SH-SY5Y (cell line): ENCODE measurements at regions not wholly inside any gene's neighbourhood (a gene's known extent, or its start where the extent isn't known, plus 50 kb on each side); places are given as distances from the start of the nearest gene placed in this dataset.

Experiments
- GATA2 ChIP-seq: IDR thresholded peaks from 2 replicates; pipeline ENCODE4 v1.6.1; 2011; ENCODE audit warnings: mild to moderate bottlenecking, low read depth, low read length
- GATA3 ChIP-seq: IDR thresholded peaks from 2 replicates; pipeline ENCODE4 v1.6.1; 2011; ENCODE audit warnings: low read depth, mild to moderate bottlenecking, low read length, moderate library complexity

DNA sequence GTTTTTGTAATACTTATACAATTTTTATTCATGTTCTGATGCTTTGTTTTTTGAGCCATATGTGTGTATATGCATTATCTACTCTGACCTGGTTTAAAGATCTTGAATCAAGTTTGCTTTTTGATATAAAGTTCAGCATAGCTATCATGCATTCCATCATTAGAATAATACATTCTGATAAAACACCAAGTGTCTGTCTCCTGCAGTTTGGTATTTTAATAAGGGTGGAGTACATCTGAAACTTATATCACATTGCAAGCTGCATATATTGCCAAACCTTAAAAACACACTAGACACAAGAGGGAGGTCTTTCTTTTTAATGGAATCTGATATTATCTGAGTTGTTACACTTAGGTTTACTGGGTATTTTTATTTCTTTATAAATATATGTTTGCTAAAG, 102.8 kb upstream of the ADAMTSL1 start:
- no peak for TF ChIP-seq GATA3
- no peak for TF ChIP-seq GATA2
